Sigmoid colon (tissue), 6 donors: ENCODE measurements at regions not wholly inside any gene's neighbourhood (a gene's known extent, or its start where the extent isn't known, plus 50 kb on each side); places are given as distances from the start of the nearest gene placed in this dataset.
A peak's percentile ranks its signal among the peaks of the same experiment; 100 is the strongest.

Experiments
- DNase-seq: peaks from one replicate; pipeline ENCODE4 v3.0.0-alpha.2; 2019
- H3K27ac ChIP-seq, 4 donors: fragments of 200-600 bp; sonication (generic); one replicate each; pipeline ENCODE4 v1.5.1; 2016 to 2019; ENCODE audit warnings: mild to moderate bottlenecking in 1 of 4
- H3K27me3 ChIP-seq, 3 donors: fragments of 200-600 bp; sonication (generic); one replicate each; pipeline ENCODE4 v1.5.1; 2019; ENCODE audit warnings: mild to moderate bottlenecking in 1 of 3
- H3K36me3 ChIP-seq, 4 donors: fragments of 200-600 bp; sonication (generic); one replicate each; pipeline ENCODE4 v1.5.1; 2016 to 2019
- H3K4me1 ChIP-seq, 4 donors: fragments of 200-600 bp; sonication (generic); one replicate each; pipeline ENCODE4 v1.5.1; 2017 to 2019
- H3K4me3 ChIP-seq, 4 donors: fragments of 200-600 bp; sonication (generic); one replicate each; pipeline ENCODE4 v1.5.1; 2017 to 2019; ENCODE audit warnings: mild to moderate bottlenecking in 2 of 4, moderate library complexity in 1 of 4
- H3K9me3 ChIP-seq, 4 donors: fragments of 200-600 bp in 3 of 4; sonication (generic) in 3 of 4; one replicate each; pipeline versions ENCODE4 v1.5.1 to v1.6.1; 2013 to 2019
- CTCF ChIP-seq, 4 experiments: fragments of 450-650 bp in 3 of 4; fragments of 200-600 bp in 1 of 4; IDR thresholded peaks; one replicate each; pipeline ENCODE4 v1.5.1; 2016 to 2019; ENCODE audit warnings: antibody characterized with exemption in 4 of 4, mild to moderate bottlenecking in 3 of 4, moderate library complexity in 2 of 4
- EP300 ChIP-seq, 4 donors: sonication (generic); formaldehyde crosslinking; IDR thresholded peaks; one replicate each; pipeline ENCODE4 v1.6.1; 2017; ENCODE audit warnings: antibody characterized with exemption in 4 of 4
- POLR2A ChIP-seq, 2 donors: fragments of 450-650 bp; IDR thresholded peaks; one replicate each; pipeline ENCODE4 v1.6.1; 2016; ENCODE audit warnings: antibody characterized with exemption in 2 of 2, mild to moderate bottlenecking in 2 of 2, moderate library complexity in 2 of 2
- POLR2AphosphoS5 ChIP-seq, 4 donors: sonication (generic); formaldehyde crosslinking; IDR thresholded peaks; one replicate each; pipeline ENCODE4 v1.6.1; 2017; ENCODE audit warnings: antibody characterized with exemption in 4 of 4
- WGBS, 2 donors: extraction: QIAGEN DNeasy Blood & Tissue Kit; methylation state at CpG; one replicate each; pipeline ENCODE4 v1.1.7; 2013; 5-methylcytosine and 5-hydroxymethylcytosine counted together
- intact Hi-C: fragments of 100-400 bp; cut with DNase I; formaldehyde crosslinking; loops from one replicate; pipeline ENCODE4 v1.15.1; 2023
- donor health status: healthy with polysubstance abuse.
- donor health status: healthy.

- H3K27me3 ChIP-seq: peaks cover 0 to 24% (median 0%) of the 10 kb centered on the region in 3 donors
- H3K27ac ChIP-seq: peak overlapping the region in 1 of 4 donors; percentile 22
- no peaks in the 10 kb centered on the region for H3K9me3 ChIP-seq
- peak; percentile 69 for DNase-seq
- WGBS, 2 donors: 5 to 7% methylated on average over 56 of the region's 56 CpGs
- intact Hi-C loops: loop anchor here (1.0 to 10.0 kb wide), 2 partner anchors 176 to 273 kb away; no protein-coding TSS in a partner anchor
- peaks cover 0 to 13% (median 12%) of the 10 kb centered on the region in 4 donors for H3K4me1 ChIP-seq
- peak overlapping the region in 3 of 4 donors; percentile 36 to 50 (median 50) for H3K4me3 ChIP-seq
- TF ChIP-seq POLR2A (IDR thresholded peaks at IDR 0.05) (no peak), CTCF (IDR thresholded peaks at IDR 0.05) (peak; percentile 32 to 96 (median 48)), POLR2AphosphoS5 (IDR thresholded peaks at IDR 0.05) (no peak), EP300 (IDR thresholded peaks at IDR 0.05) (no peak)
- no peaks in the 10 kb centered on the region for H3K36me3 ChIP-seq
These were observed 106.8 kb upstream of the CLMP start for GRCh38 chr11:123301696-123302400.

- Histone ChIP-seq H3K4me3 (peak overlapping the region in 2 of 4 donors; percentile 50), H3K4me1 (peaks cover 0 to 13% (median 12%) of the 10 kb centered on the region in 4 donors), H3K9me3 (no peaks in the 10 kb centered on the region), H3K27ac (no peak overlapping the region), H3K27me3 (peaks cover 0 to 24% (median 0%) of the 10 kb centered on the region in 3 donors), H3K36me3 (no peaks in the 10 kb centered on the region)
- 37 to 52% methylated on average over 3 of the region's 3 CpGs for WGBS, 2 donors
- TF ChIP-seq CTCF (IDR thresholded peaks at IDR 0.05) (no peak), POLR2A (IDR thresholded peaks at IDR 0.05) (no peak), POLR2AphosphoS5 (IDR thresholded peaks at IDR 0.05) (no peak), EP300 (IDR thresholded peaks at IDR 0.05) (no peak)
- DNase-seq: no peak
- intact Hi-C loops: loop anchor here (1.0 to 10.0 kb wide), 2 partner anchors 177 to 274 kb away; no protein-coding TSS in a partner anchor
These were observed 106.1 kb upstream of the CLMP start for GRCh38 chr11:123301013-123301591.

GRCh38 chr11:123299721-123300120, 104.7 kb upstream of the CLMP start:
- no peaks in the 10 kb centered on the region for H3K36me3 ChIP-seq
- TF ChIP-seq POLR2AphosphoS5 (IDR thresholded peaks at IDR 0.05) (no peak), POLR2A (IDR thresholded peaks at IDR 0.05) (no peak), EP300 (IDR thresholded peaks at IDR 0.05) (no peak), CTCF (IDR thresholded peaks at IDR 0.05) (no peak)
- no peak overlapping the region for H3K27ac ChIP-seq
- no peaks in the 10 kb centered on the region for H3K9me3 ChIP-seq
- peaks cover 0 to 13% (median 12%) of the 10 kb centered on the region in 4 donors for H3K4me1 ChIP-seq
- no peak for DNase-seq
- intact Hi-C loops: loop anchor here (10.0 kb wide), 1 partner anchor 275 kb away; no protein-coding TSS in a partner anchor
- peaks cover 0 to 24% (median 0%) of the 10 kb centered on the region in 3 donors for H3K27me3 ChIP-seq
- no peak overlapping the region for H3K4me3 ChIP-seq
- 90 to 95% methylated on average over 7 of the region's 7 CpGs for WGBS, 2 donors

GRCh38 chr11:123298488-123299447, 103.7 kb upstream of the CLMP start:
- H3K4me1 ChIP-seq: peaks cover 0 to 13% (median 12%) of the 10 kb centered on the region in 4 donors
- 83 to 93% methylated on average over 16 of the region's 16 CpGs for WGBS, 2 donors
- peaks cover 0 to 24% (median 0%) of the 10 kb centered on the region in 3 donors for H3K27me3 ChIP-seq
- DNase-seq: no peak
- no peak overlapping the region for H3K27ac ChIP-seq
- TF ChIP-seq POLR2AphosphoS5 (IDR thresholded peaks at IDR 0.05) (no peak), POLR2A (IDR thresholded peaks at IDR 0.05) (no peak), CTCF (IDR thresholded peaks at IDR 0.05) (no peak), EP300 (IDR thresholded peaks at IDR 0.05) (no peak)
- intact Hi-C loops: no loop called here
- no peaks in the 10 kb centered on the region for H3K9me3 ChIP-seq
- no peak overlapping the region for H3K4me3 ChIP-seq
- no peaks in the 10 kb centered on the region for H3K36me3 ChIP-seq
